Parathyroid adenoma (tissue), 2 donors: ENCODE measurements at regions not wholly inside any gene's neighbourhood (a gene's known extent, or its start where the extent isn't known, plus 50 kb on each side); places are given as distances from the start of the nearest gene placed in this dataset.

Experiments used
- H2AFZ ChIP-seq: fragments of 300-600 bp; sonication (generic); one replicate; pipeline ENCODE4 v1.7.0; 2017; ENCODE audit warnings: antibody characterized with exemption, mild to moderate bottlenecking
- H3K27ac ChIP-seq: fragments of 300-600 bp; sonication (generic); one replicate; pipeline ENCODE4 v1.7.0; 2017
- H3K27me3 ChIP-seq: fragments of 300-600 bp; sonication (generic); one replicate; pipeline ENCODE4 v1.7.0; 2017; ENCODE audit warnings: low read length; ENCODE audit not compliant: control insufficient read depth, insufficient read depth
- H3K36me3 ChIP-seq: fragments of 300-600 bp; sonication (generic); one replicate; pipeline ENCODE4 v1.7.0; 2017; ENCODE audit warnings: low read length; ENCODE audit not compliant: control insufficient read depth, insufficient read depth
- H3K4me1 ChIP-seq: fragments of 300-600 bp; sonication (generic); one replicate; pipeline ENCODE4 v1.7.0; 2017; ENCODE audit warnings: control low read depth
- H3K4me2 ChIP-seq: fragments of 300-600 bp; sonication (generic); one replicate; pipeline ENCODE4 v1.7.0; 2017; ENCODE audit warnings: low read length
- H3K4me3 ChIP-seq: fragments of 300-600 bp; sonication (generic); one replicate; pipeline ENCODE4 v1.7.0; 2017; ENCODE audit warnings: low read depth, low read length
- H3K79me2 ChIP-seq: fragments of 300-600 bp; sonication (generic); one replicate; pipeline ENCODE4 v1.7.0; 2017; ENCODE audit warnings: control low read depth
- H3K9ac ChIP-seq: fragments of 300-600 bp; sonication (generic); one replicate; pipeline ENCODE4 v1.7.0; 2017; ENCODE audit warnings: mild to moderate bottlenecking
- H3K9me3 ChIP-seq: fragments of 300-600 bp; sonication (generic); one replicate; pipeline ENCODE4 v1.7.0; 2017; ENCODE audit warnings: low read length; ENCODE audit not compliant: control insufficient read depth
- TF ChIP-seq, protein P1 (sequence below): fragments of 300-600 bp; sonication (generic); IDR thresholded peaks from one replicate; pipeline ENCODE4 v1.7.0; 2017; ENCODE audit warnings: antibody characterized with exemption, mild to moderate bottlenecking
- donor health status: primary hyperparathyroidism.

DNA sequence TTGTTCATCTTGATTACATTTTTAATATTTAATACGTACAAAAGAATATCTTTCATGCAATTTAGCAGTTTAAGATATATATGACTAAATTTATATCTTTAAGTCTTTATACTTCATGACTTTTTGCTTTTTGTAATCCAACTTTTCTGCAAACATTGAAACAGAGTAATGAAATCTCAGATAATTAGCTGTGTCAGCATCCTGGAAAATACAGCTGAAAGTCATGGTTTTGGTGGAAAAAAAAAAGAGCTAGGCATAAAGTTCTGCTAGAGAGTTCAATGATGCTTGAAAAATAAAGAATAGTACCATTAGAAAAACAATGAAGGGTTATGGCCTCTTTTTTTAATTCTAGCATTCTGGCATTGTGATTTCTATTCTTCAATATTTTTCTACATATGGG, 387.4 kb upstream of the ROBO2 start:
- H3K27me3 ChIP-seq: no peaks in the 10 kb centered on the region
- TF ChIP-seq, protein P1, sequence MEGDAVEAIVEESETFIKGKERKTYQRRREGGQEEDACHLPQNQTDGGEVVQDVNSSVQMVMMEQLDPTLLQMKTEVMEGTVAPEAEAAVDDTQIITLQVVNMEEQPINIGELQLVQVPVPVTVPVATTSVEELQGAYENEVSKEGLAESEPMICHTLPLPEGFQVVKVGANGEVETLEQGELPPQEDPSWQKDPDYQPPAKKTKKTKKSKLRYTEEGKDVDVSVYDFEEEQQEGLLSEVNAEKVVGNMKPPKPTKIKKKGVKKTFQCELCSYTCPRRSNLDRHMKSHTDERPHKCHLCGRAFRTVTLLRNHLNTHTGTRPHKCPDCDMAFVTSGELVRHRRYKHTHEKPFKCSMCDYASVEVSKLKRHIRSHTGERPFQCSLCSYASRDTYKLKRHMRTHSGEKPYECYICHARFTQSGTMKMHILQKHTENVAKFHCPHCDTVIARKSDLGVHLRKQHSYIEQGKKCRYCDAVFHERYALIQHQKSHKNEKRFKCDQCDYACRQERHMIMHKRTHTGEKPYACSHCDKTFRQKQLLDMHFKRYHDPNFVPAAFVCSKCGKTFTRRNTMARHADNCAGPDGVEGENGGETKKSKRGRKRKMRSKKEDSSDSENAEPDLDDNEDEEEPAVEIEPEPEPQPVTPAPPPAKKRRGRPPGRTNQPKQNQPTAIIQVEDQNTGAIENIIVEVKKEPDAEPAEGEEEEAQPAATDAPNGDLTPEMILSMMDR: no peak
- no peaks in the 10 kb centered on the region for H3K79me2 ChIP-seq

DNA sequence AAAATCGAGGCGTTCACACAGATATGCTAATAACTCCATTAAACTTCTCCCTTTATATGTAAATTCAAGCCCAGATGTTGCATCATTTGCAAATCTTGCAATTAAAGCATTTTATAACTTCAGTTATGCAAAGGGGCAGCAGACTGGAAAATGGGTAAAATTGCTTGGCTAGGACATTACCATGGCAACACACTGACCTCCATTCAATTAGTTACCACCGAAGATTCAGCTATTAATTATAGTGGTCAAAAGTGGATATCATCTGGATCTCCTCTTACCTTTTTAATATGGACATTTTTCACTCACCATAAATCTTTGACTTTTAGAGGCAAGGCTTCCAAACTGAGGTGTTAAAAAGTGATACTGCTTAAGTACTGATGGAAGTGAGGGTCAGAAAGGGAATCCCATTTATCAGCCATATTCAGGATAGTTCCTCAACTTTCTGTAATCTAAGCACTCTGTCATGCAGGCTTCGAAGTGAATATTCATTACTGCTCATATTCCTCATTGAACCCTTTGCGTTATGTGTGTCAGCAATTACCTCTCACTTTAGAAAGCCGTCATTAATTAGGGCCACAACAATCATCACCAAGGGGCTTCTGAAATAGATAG, 386.2 kb upstream of the ROBO2 start:
- Histone ChIP-seq H3K79me2 (no peaks in the 10 kb centered on the region), H3K9ac (no peak overlapping the region), H3K27me3 (no peaks in the 10 kb centered on the region), H3K27ac (no peak overlapping the region), H3K4me1 (no peaks in the 10 kb centered on the region), H3K4me2 (no peak overlapping the region), H3K36me3 (no peaks in the 10 kb centered on the region), H3K4me3 (no peak overlapping the region), H2AFZ (no peak overlapping the region), H3K9me3 (no peaks in the 10 kb centered on the region)
- TF ChIP-seq, protein P1: no peak

More for the DNA sequence above, 387.4 kb upstream of the ROBO2 start:
- Histone ChIP-seq H3K4me3 (no peak overlapping the region), H3K4me1 (no peaks in the 10 kb centered on the region), H2AFZ (no peak overlapping the region), H3K4me2 (no peak overlapping the region), H3K27ac (no peak overlapping the region), H3K9me3 (no peaks in the 10 kb centered on the region), H3K36me3 (no peaks in the 10 kb centered on the region), H3K9ac (no peak overlapping the region)

DNA sequence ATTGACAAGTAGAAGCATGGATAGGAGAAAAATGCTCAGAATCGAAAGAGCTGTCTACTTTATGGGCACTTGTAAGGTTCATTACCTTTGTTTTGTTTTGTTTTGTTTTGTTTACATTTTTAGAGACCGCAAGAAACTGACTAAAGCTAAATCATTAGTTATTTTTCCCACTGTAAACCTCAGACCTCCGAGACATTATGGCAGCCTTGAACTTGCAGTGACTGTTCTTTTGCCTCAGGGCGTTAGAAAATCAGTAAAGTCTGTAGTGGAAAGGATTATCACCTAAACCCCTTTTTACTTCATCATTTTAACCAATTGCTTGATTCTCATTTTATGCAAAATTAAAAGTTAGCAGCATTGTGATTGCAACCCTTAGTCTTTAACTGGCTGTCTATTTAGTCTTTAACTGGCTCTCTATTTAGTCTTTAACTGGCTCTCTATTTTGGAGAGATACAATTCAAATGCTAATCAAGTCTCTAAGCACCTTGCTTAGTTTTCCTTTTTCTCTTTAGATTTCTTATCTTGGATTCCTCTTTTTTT, 383.3 kb upstream of the ROBO2 start:
- H3K4me3 ChIP-seq: no peak overlapping the region
- H3K4me1 ChIP-seq: no peaks in the 10 kb centered on the region
- no peak overlapping the region for H3K9ac ChIP-seq
- TF ChIP-seq, protein P1: no peak
- no peaks in the 10 kb centered on the region for H3K9me3 ChIP-seq
- H3K27ac ChIP-seq: no peak overlapping the region
- no peaks in the 10 kb centered on the region for H3K27me3 ChIP-seq
- H3K36me3 ChIP-seq: no peaks in the 10 kb centered on the region
- H3K4me2 ChIP-seq: no peak overlapping the region
- no peaks in the 10 kb centered on the region for H3K79me2 ChIP-seq
- no peak overlapping the region for H2AFZ ChIP-seq

DNA sequence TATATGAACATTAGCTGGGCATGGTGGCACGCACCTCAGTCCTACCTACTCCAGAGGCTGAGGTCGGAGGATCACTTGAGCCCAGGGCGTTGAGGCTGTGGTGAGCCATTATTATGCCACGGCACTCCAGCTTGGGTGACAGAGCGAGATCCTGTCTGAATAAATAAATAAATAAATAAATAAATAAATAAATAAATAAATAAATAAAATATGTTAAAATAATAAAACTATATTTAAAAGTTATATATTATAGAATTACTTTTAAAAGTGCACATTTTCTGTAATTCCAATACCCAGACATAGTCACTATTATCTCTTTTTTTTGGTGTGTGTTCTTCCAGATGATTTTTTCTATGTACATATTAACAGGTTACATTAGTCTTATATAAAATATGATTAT, 382.0 kb upstream of the ROBO2 start:
- TF ChIP-seq, protein P1: no peak

More for the DNA sequence above, 382.0 kb upstream of the ROBO2 start:
- Histone ChIP-seq H3K36me3 (no peaks in the 10 kb centered on the region), H3K4me2 (no peak overlapping the region), H3K9me3 (no peaks in the 10 kb centered on the region), H3K27ac (no peak overlapping the region), H3K4me3 (no peak overlapping the region), H2AFZ (no peak overlapping the region), H3K27me3 (no peaks in the 10 kb centered on the region), H3K79me2 (no peaks in the 10 kb centered on the region), H3K9ac (no peak overlapping the region), H3K4me1 (no peaks in the 10 kb centered on the region)
